ENCODE measurements at regions not wholly inside any gene's neighbourhood (a gene's known extent, or its start where the extent isn't known, plus 50 kb on each side); places are given as distances from the start of the nearest gene placed in this dataset.

GRCh38 chr14:76599559-76600287 lies 161.5 kb upstream of the VASH1 start:
- Histone ChIP-seq H3K36me3 (no peaks in the 10 kb centered on the region), H3K27ac (no peak overlapping the region), H3K4me3 (no peak overlapping the region), H3K4me1 (no peaks in the 10 kb centered on the region), H3K27me3 (peaks cover 5% of the 10 kb centered on the region), H3K9me3 (no peaks in the 10 kb centered on the region)
- WGBS = 47% methylated on average over 13 of the region's 13 CpGs
- TF ChIP-seq POLR2AphosphoS5 (IDR thresholded peaks at IDR 0.05) (no peak), EP300 (IDR thresholded peaks at IDR 0.05) (no peak), POLR2A (IDR thresholded peaks at IDR 0.05) (no peak)
- TF ChIP-seq, protein P1, sequence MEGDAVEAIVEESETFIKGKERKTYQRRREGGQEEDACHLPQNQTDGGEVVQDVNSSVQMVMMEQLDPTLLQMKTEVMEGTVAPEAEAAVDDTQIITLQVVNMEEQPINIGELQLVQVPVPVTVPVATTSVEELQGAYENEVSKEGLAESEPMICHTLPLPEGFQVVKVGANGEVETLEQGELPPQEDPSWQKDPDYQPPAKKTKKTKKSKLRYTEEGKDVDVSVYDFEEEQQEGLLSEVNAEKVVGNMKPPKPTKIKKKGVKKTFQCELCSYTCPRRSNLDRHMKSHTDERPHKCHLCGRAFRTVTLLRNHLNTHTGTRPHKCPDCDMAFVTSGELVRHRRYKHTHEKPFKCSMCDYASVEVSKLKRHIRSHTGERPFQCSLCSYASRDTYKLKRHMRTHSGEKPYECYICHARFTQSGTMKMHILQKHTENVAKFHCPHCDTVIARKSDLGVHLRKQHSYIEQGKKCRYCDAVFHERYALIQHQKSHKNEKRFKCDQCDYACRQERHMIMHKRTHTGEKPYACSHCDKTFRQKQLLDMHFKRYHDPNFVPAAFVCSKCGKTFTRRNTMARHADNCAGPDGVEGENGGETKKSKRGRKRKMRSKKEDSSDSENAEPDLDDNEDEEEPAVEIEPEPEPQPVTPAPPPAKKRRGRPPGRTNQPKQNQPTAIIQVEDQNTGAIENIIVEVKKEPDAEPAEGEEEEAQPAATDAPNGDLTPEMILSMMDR (IDR thresholded peaks at IDR 0.05) = no peak
- DNase-seq (ENCODE audit: low spot score in 2 of 2) = no peak

DNA sequence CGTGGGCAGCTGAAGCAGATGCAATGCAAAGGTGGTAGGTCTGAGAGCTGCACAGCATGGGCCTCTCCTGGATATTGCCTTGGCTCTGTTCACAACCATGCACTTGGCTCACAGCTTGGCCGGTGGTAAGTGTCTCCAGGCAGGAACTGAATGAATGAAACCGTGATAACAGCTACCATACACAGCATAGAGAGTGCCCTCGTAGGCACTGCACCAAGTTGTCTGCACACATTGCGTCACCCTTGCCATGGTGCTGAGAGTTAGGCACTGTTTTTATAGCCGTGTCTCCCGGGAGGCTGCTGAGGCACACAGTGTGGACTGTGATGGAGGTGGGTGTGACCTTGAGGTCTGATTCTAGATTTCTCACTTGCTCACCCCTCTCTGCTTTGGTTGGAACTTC lies 157.6 kb upstream of the VASH1 start:
- H3K27ac ChIP-seq = no peak overlapping the region
- no peak overlapping the region for H3K4me3 ChIP-seq
- DNase-seq (ENCODE audit: low spot score in 2 of 2) = no peak
- no peaks in the 10 kb centered on the region for H3K4me1 ChIP-seq
- no peaks in the 10 kb centered on the region for H3K36me3 ChIP-seq
- peaks cover 8% of the 10 kb centered on the region for H3K27me3 ChIP-seq
- 82% methylated on average over 7 of the region's 7 CpGs for WGBS
- no peak for TF ChIP-seq POLR2A (IDR thresholded peaks at IDR 0.05)
- no peak for TF ChIP-seq POLR2AphosphoS5 (IDR thresholded peaks at IDR 0.05)
- TF ChIP-seq, protein P1 (IDR thresholded peaks at IDR 0.05) = no peak
- TF ChIP-seq EP300 (IDR thresholded peaks at IDR 0.05) = no peak
- H3K9me3 ChIP-seq = no peaks in the 10 kb centered on the region

DNA sequence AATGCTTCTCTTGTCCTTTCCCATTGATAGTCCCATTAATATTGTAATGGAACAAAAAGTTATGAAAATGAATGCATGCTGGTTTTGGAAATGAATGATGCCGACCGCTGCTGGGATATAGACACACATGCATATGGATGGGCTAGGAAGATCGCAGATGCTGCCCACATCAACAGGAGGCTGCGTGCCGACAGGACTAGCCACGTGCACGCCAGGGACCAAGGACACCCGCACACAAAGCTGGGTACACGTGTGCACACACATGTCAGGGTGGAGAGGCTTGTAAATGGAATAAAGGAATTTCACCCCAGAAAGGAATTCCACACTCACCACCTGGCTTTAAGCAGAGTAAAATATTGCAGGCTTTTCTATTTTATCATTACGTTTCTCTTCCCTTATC lies 153.8 kb upstream of the VASH1 start:
- Histone ChIP-seq H3K4me3 (no peak overlapping the region), H3K27me3 (peaks cover 5% of the 10 kb centered on the region), H3K36me3 (no peaks in the 10 kb centered on the region), H3K4me1 (no peaks in the 10 kb centered on the region), H3K9me3 (no peaks in the 10 kb centered on the region), H3K27ac (no peak overlapping the region)
- 62% methylated on average over 10 of the region's 10 CpGs for WGBS
- DNase-seq (ENCODE audit: low spot score in 2 of 2) = peak in 1 of 2 donors; percentile 11
- TF ChIP-seq, protein P1 (IDR thresholded peaks at IDR 0.05) = no peak
- no peak for TF ChIP-seq POLR2A (IDR thresholded peaks at IDR 0.05)
- no peak for TF ChIP-seq EP300 (IDR thresholded peaks at IDR 0.05)
- no peak for TF ChIP-seq POLR2AphosphoS5 (IDR thresholded peaks at IDR 0.05)

- TF ChIP-seq EP300 (IDR thresholded peaks at IDR 0.05) (no peak), POLR2A (IDR thresholded peaks at IDR 0.05) (no peak), POLR2AphosphoS5 (IDR thresholded peaks at IDR 0.05) (no peak)
- TF ChIP-seq, protein P1 (IDR thresholded peaks at IDR 0.05) = no peak
- no peaks in the 10 kb centered on the region for H3K27me3 ChIP-seq
- no peaks in the 10 kb centered on the region for H3K4me1 ChIP-seq
- peaks cover 5% of the 10 kb centered on the region for H3K9me3 ChIP-seq
- H3K27ac ChIP-seq = no peak overlapping the region
- 37% methylated on average over 5 of the region's 5 CpGs for WGBS
- no peaks in the 10 kb centered on the region for H3K36me3 ChIP-seq
- H3K4me3 ChIP-seq = no peak overlapping the region
- DNase-seq (ENCODE audit: low spot score in 2 of 2) = no peak
Measured at GRCh38 chr14:76612654-76613053, 148.6 kb upstream of the VASH1 start.

DNA sequence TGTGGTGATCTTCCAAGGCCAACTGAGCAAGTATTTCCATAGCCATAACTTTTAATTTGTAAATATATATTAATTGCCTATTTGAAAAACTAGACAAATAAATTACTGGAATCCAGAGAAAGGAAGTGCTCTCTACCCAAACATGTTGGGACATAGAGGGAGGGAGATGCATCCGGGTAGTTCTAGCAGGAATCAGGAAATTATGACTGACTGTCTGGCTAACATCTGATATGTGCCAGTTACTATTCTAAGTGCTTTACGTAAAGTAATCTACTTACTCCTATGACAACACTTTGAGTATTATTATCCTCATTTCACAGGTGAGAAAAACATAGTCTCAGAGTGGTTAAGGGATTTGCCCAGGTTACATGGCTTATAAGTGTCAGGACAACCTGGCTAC lies 147.7 kb upstream of the VASH1 start:
- H3K4me1 ChIP-seq = no peaks in the 10 kb centered on the region
- WGBS = 28% methylated on average over 2 of the region's 2 CpGs
- H3K36me3 ChIP-seq = no peaks in the 10 kb centered on the region
- TF ChIP-seq POLR2AphosphoS5 (IDR thresholded peaks at IDR 0.05) (no peak), POLR2A (IDR thresholded peaks at IDR 0.05) (no peak), EP300 (IDR thresholded peaks at IDR 0.05) (no peak)
- TF ChIP-seq, protein P1 (IDR thresholded peaks at IDR 0.05) = no peak
- H3K4me3 ChIP-seq = no peak overlapping the region
- no peak for DNase-seq (ENCODE audit: low spot score in 2 of 2)
- H3K27me3 ChIP-seq = no peaks in the 10 kb centered on the region
- H3K27ac ChIP-seq = no peak overlapping the region
- H3K9me3 ChIP-seq = peaks cover 10% of the 10 kb centered on the region

Measured in suprapubic skin (tissue), 4 donors.